ENCODE measurements at regions not wholly inside any gene's neighbourhood (a gene's known extent, or its start where the extent isn't known, plus 50 kb on each side); places are given as distances from the start of the nearest gene placed in this dataset.

- ATAC-seq (ENCODE audit: insufficient read depth, low read depth) (no peak), DNase-seq (no peak)
- peaks cover 3% of the 10 kb centered on the region for H3K27me3 ChIP-seq (ENCODE audit: insufficient read depth, low read length, poor library complexity)
- no peak overlapping the region for H3K27ac ChIP-seq (ENCODE audit: low read length)
- H3K9me3 ChIP-seq (ENCODE audit: insufficient read depth, low read length, severe bottlenecking) = no peaks in the 10 kb centered on the region
- H3K4me1 ChIP-seq (ENCODE audit: insufficient read depth, low read length) = no peaks in the 10 kb centered on the region
- no peak overlapping the region for H3K4me2 ChIP-seq (ENCODE audit: insufficient read depth, low read length)
- no peak overlapping the region for H3K4me3 ChIP-seq (ENCODE audit: low read depth in 1 of 2, low read length in 2 of 2)
- no peaks in the 10 kb centered on the region for H3K79me2 ChIP-seq (ENCODE audit: insufficient read depth, low read length)
- no peaks in the 10 kb centered on the region for H4K20me1 ChIP-seq (ENCODE audit: insufficient read depth, low read length)
- no peak overlapping the region for H3K9ac ChIP-seq (ENCODE audit: low read depth, low read length)
- no peaks in the 10 kb centered on the region for H3K36me3 ChIP-seq (ENCODE audit: insufficient read depth, low read length)
- no peak for TF ChIP-seq EZH2 (IDR thresholded peaks at IDR 0.05; ENCODE audit: borderline replicate concordance, low read depth, low read length, severe bottlenecking)
- TF ChIP-seq, protein P1, sequence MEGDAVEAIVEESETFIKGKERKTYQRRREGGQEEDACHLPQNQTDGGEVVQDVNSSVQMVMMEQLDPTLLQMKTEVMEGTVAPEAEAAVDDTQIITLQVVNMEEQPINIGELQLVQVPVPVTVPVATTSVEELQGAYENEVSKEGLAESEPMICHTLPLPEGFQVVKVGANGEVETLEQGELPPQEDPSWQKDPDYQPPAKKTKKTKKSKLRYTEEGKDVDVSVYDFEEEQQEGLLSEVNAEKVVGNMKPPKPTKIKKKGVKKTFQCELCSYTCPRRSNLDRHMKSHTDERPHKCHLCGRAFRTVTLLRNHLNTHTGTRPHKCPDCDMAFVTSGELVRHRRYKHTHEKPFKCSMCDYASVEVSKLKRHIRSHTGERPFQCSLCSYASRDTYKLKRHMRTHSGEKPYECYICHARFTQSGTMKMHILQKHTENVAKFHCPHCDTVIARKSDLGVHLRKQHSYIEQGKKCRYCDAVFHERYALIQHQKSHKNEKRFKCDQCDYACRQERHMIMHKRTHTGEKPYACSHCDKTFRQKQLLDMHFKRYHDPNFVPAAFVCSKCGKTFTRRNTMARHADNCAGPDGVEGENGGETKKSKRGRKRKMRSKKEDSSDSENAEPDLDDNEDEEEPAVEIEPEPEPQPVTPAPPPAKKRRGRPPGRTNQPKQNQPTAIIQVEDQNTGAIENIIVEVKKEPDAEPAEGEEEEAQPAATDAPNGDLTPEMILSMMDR (IDR thresholded peaks at IDR 0.05; ENCODE audit: borderline replicate concordance, extremely low read depth, low read length, poor library complexity, severe bottlenecking) = no peak
- no peak overlapping the region for H2AFZ ChIP-seq (ENCODE audit: low read depth, low read length)
These were observed 190.0 kb upstream of the BMP2 start for GRCh38 chr20:6577451-6577850.

DNA sequence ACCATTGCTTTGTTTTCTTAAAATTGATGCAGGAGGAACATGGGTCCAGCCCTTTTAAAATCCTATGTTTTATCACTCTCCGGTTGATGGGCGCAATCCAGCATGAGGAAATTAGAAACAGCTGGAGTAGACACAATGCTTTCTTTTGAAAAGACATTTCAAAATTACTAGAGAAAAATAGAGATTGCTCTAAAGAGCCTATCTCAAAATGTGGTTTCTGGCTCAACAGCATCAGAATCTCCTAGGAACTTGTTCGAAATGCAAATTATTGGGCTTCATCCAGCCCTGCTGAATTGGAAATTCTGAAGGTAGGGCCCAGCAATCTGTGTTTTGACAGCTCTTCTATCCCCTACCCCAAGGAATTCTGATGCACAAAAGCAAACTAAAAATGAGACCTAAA is 190.8 kb upstream of the BMP2 start:
- H3K27me3 ChIP-seq (ENCODE audit: insufficient read depth, low read length, poor library complexity) = peaks cover 3% of the 10 kb centered on the region

GRCh38 chr20:6575912-6576401 is 191.5 kb upstream of the BMP2 start:
- Histone ChIP-seq H3K9me3 (ENCODE audit: insufficient read depth, low read length, severe bottlenecking) (no peaks in the 10 kb centered on the region), H3K36me3 (ENCODE audit: insufficient read depth, low read length) (no peaks in the 10 kb centered on the region), H3K4me2 (ENCODE audit: insufficient read depth, low read length) (no peak overlapping the region), H3K27me3 (ENCODE audit: insufficient read depth, low read length, poor library complexity) (peaks cover 3% of the 10 kb centered on the region), H2AFZ (ENCODE audit: low read depth, low read length) (no peak overlapping the region), H3K27ac (ENCODE audit: low read length) (no peak overlapping the region), H3K79me2 (ENCODE audit: insufficient read depth, low read length) (no peaks in the 10 kb centered on the region), H3K4me3 (ENCODE audit: low read depth in 1 of 2, low read length in 2 of 2) (no peak overlapping the region), H3K9ac (ENCODE audit: low read depth, low read length) (no peak overlapping the region), H3K4me1 (ENCODE audit: insufficient read depth, low read length) (no peaks in the 10 kb centered on the region), H4K20me1 (ENCODE audit: insufficient read depth, low read length) (no peaks in the 10 kb centered on the region)
- ATAC-seq (ENCODE audit: insufficient read depth, low read depth) (no peak), DNase-seq (no peak)
- TF ChIP-seq, protein P1 (IDR thresholded peaks at IDR 0.05; ENCODE audit: borderline replicate concordance, extremely low read depth, low read length, poor library complexity, severe bottlenecking) = no peak
- TF ChIP-seq EZH2 (IDR thresholded peaks at IDR 0.05; ENCODE audit: borderline replicate concordance, low read depth, low read length, severe bottlenecking) = no peak

More for the DNA sequence above, 190.8 kb upstream of the BMP2 start:
- DNase-seq (no peak), ATAC-seq (ENCODE audit: insufficient read depth, low read depth) (no peak)
- no peaks in the 10 kb centered on the region for H3K9me3 ChIP-seq (ENCODE audit: insufficient read depth, low read length, severe bottlenecking)
- H3K4me2 ChIP-seq (ENCODE audit: insufficient read depth, low read length) = no peak overlapping the region
- TF ChIP-seq, protein P1 (IDR thresholded peaks at IDR 0.05; ENCODE audit: borderline replicate concordance, extremely low read depth, low read length, poor library complexity, severe bottlenecking) = no peak
- TF ChIP-seq EZH2 (IDR thresholded peaks at IDR 0.05; ENCODE audit: borderline replicate concordance, low read depth, low read length, severe bottlenecking) = no peak
- H3K4me3 ChIP-seq (ENCODE audit: low read depth in 1 of 2, low read length in 2 of 2) = no peak overlapping the region
- no peaks in the 10 kb centered on the region for H3K36me3 ChIP-seq (ENCODE audit: insufficient read depth, low read length)
- H3K9ac ChIP-seq (ENCODE audit: low read depth, low read length) = no peak overlapping the region
- no peaks in the 10 kb centered on the region for H3K4me1 ChIP-seq (ENCODE audit: insufficient read depth, low read length)
- H4K20me1 ChIP-seq (ENCODE audit: insufficient read depth, low read length) = no peaks in the 10 kb centered on the region
- H3K79me2 ChIP-seq (ENCODE audit: insufficient read depth, low read length) = no peaks in the 10 kb centered on the region
- H3K27ac ChIP-seq (ENCODE audit: low read length) = no peak overlapping the region
- H2AFZ ChIP-seq (ENCODE audit: low read depth, low read length) = no peak overlapping the region

- no peak for DNase-seq
- no peaks in the 10 kb centered on the region for H3K79me2 ChIP-seq (ENCODE audit: insufficient read depth, low read length)
- H3K36me3 ChIP-seq (ENCODE audit: insufficient read depth, low read length) = no peaks in the 10 kb centered on the region
- TF ChIP-seq EZH2 (IDR thresholded peaks at IDR 0.05; ENCODE audit: borderline replicate concordance, low read depth, low read length, severe bottlenecking) = no peak
- TF ChIP-seq, protein P1 (IDR thresholded peaks at IDR 0.05; ENCODE audit: borderline replicate concordance, extremely low read depth, low read length, poor library complexity, severe bottlenecking) = no peak
- H3K4me1 ChIP-seq (ENCODE audit: insufficient read depth, low read length) = no peaks in the 10 kb centered on the region
- H3K27ac ChIP-seq (ENCODE audit: low read length) = no peak overlapping the region
- no peak overlapping the region for H3K4me3 ChIP-seq (ENCODE audit: low read depth in 1 of 2, low read length in 2 of 2)
- H3K9ac ChIP-seq (ENCODE audit: low read depth, low read length) = no peak overlapping the region
- H4K20me1 ChIP-seq (ENCODE audit: insufficient read depth, low read length) = no peaks in the 10 kb centered on the region
- peaks cover 4% of the 10 kb centered on the region for H3K27me3 ChIP-seq (ENCODE audit: insufficient read depth, low read length, poor library complexity)
- no peak overlapping the region for H3K4me2 ChIP-seq (ENCODE audit: insufficient read depth, low read length)
- no peak overlapping the region for H2AFZ ChIP-seq (ENCODE audit: low read depth, low read length)
- no peaks in the 10 kb centered on the region for H3K9me3 ChIP-seq (ENCODE audit: insufficient read depth, low read length, severe bottlenecking)
- no peak for ATAC-seq (ENCODE audit: insufficient read depth, low read depth)
These were observed 200.7 kb upstream of the BMP2 start for GRCh38 chr20:6566821-6567220.

All from DND-41 (cell line).